HepG2 (cell line): ENCODE measurements at regions not wholly inside any gene's neighbourhood (a gene's known extent, or its start where the extent isn't known, plus 50 kb on each side); places are given as distances from the start of the nearest gene placed in this dataset.

Source experiments
- ATAC-seq: fragments of 200-7000 bp; cut with Tn5 transposase; 3 replicates; pipeline ENCODE4 v1.9.1; 2020; ENCODE audit warnings: mild to moderate bottlenecking, moderate library complexity
- BruUV-seq: library from RNA; stranded (reverse); fragments of 400-500 nt; replicated peaks from 2 replicates; lab custom pipeline; 2021; lab: Mats Ljungman, UMichigan
- CTCF ChIA-PET: fragments of 300-600 bp; formaldehyde crosslinking; extraction: SDS; loops from one replicate; lab custom pipeline; 2021; ENCODE audit warnings: low total read pairs, inconsistent platforms, low intra/inter-chr PET ratio; lab: Yijun Ruan, JAX
- POLR2A ChIA-PET: fragments of 350-600 bp; sonication (Branson Sonifier 250); formaldehyde crosslinking; loops from one replicate; lab custom pipeline; 2020; ENCODE audit warnings: antibody characterized with exemption, inconsistent platforms; lab: Yijun Ruan, JAX
- DNase-seq: peaks from one replicate; pipeline ENCODE4 v3.0.0-alpha.2; 2015; ENCODE audit warnings: low spot score
- FAIRE-seq: peaks from 3 replicates; lab custom pipeline; 2011; peaks lifted over from hg19 to GRCh38; lab: Jason Lieb, UNC
- H2AFZ ChIP-seq: one replicate; pipeline ENCODE4 v1.6.1; 2011; ENCODE audit warnings: low read length, inconsistent platforms
- H3K27ac ChIP-seq: fragments of 300-600 bp; 3 replicates; pipeline ENCODE4 v1.8.0; 2011; ENCODE audit warnings: mixed run types, mild to moderate bottlenecking, mixed read lengths, low read length, inconsistent platforms; ENCODE audit not compliant: insufficient read depth; ENCODE audit errors: extremely low read length
- H3K27me3 ChIP-seq, 2 experiments: fragments of 200-600 bp in 1 of 2; 2 replicates in 1 of 2; 3 replicates in 1 of 2; pipeline versions ENCODE4 v1.6.0 to v1.8.0; 2011; ENCODE audit warnings: low read length in 2 of 2, mild to moderate bottlenecking in 2 of 2, moderate library complexity in 2 of 2, inconsistent platforms in 1 of 2; ENCODE audit not compliant: insufficient read depth in 2 of 2, control insufficient read depth in 1 of 2
- H3K36me3 ChIP-seq, 2 experiments: fragments of 200-600 bp in 1 of 2; replicated peaks in 1 of 2; 2 replicates in 1 of 2; 3 replicates in 1 of 2; pipeline versions ENCODE4 v1.5.1 to v1.8.0; 2011; ENCODE audit warnings: low read length in 2 of 2, inconsistent platforms in 1 of 2; ENCODE audit not compliant: insufficient read depth in 2 of 2, control insufficient read depth in 1 of 2
- H3K4me1 ChIP-seq: 2 replicates; pipeline ENCODE4 v1.5.1; 2012; ENCODE audit warnings: low read length, inconsistent platforms; ENCODE audit not compliant: insufficient read depth
- H3K4me2 ChIP-seq: 2 replicates; pipeline ENCODE4 v1.6.0; 2011; ENCODE audit warnings: low read depth, low read length, inconsistent platforms
- H3K4me3 ChIP-seq, 3 experiments: fragments of 200-600 bp in 1 of 3; sonication (generic), shearing (Covaris generic) in 1 of 3; replicated peaks in 1 of 3; 2 replicates each; pipeline ENCODE4 v1.5.1; 2011 to 2016; ENCODE audit warnings: low read length in 3 of 3, inconsistent platforms in 2 of 3, low read depth in 2 of 3, mild to moderate bottlenecking in 2 of 3, control low read depth in 1 of 3, mixed read lengths in 1 of 3; ENCODE audit not compliant: insufficient read depth in 1 of 3
- H3K79me2 ChIP-seq: one replicate; pipeline ENCODE4 v1.6.1; 2011; ENCODE audit warnings: low read length, inconsistent platforms; ENCODE audit not compliant: insufficient read depth
- H3K9ac ChIP-seq: 2 replicates; pipeline ENCODE4 v1.6.0; 2011; ENCODE audit warnings: mild to moderate bottlenecking, low read depth, low read length, inconsistent platforms; ENCODE audit not compliant: insufficient read depth
- H3K9me3 ChIP-seq: 2 replicates; pipeline ENCODE4 v1.5.1; 2012; ENCODE audit warnings: mild to moderate bottlenecking, low read length
- H4K20me1 ChIP-seq: 2 replicates; pipeline ENCODE4 v1.6.0; 2011; ENCODE audit warnings: inconsistent platforms, mild to moderate bottlenecking, low read length, moderate library complexity; ENCODE audit not compliant: insufficient read depth
- ETS1 ChIP-seq: sonication (generic); formaldehyde crosslinking; IDR thresholded peaks from 2 replicates; pipeline ENCODE4 v1.4.0; 2020; ENCODE audit warnings: missing genetic modification reagents
- GTF3A ChIP-seq: sonication (generic); formaldehyde crosslinking; conservative IDR thresholded peaks from 2 replicates; pipeline ENCODE4 v1.4.0; 2020; ENCODE audit warnings: mild to moderate bottlenecking, missing genetic modification reagents
- ISX ChIP-seq: sonication (generic); formaldehyde crosslinking; conservative IDR thresholded peaks from 2 replicates; pipeline ENCODE4 v1.5.0; 2020; ENCODE audit warnings: missing genetic modification reagents
- NCOA2 ChIP-seq: sonication (generic); formaldehyde crosslinking; IDR thresholded peaks from 2 replicates; pipeline ENCODE4 v1.8.0; 2022; ENCODE audit warnings: inconsistent platforms
- YEATS2 ChIP-seq: sonication (generic); formaldehyde crosslinking; IDR thresholded peaks from 2 replicates; pipeline ENCODE4 v1.4.0; 2020; ENCODE audit warnings: missing genetic modification reagents, borderline replicate concordance
- YY1 ChIP-seq: IDR thresholded peaks from 2 replicates; pipeline ENCODE4 v1.6.1; 2011; ENCODE audit warnings: low read length, low read depth, moderate library complexity, mild to moderate bottlenecking; ENCODE audit not compliant: insufficient read depth, insufficient replicate concordance
- ZBTB44 ChIP-seq: sonication (generic); formaldehyde crosslinking; IDR thresholded peaks from 2 replicates; pipeline ENCODE4 v1.4.0; 2020; ENCODE audit warnings: missing genetic modification reagents
- ZFAT ChIP-seq: sonication (generic); formaldehyde crosslinking; conservative IDR thresholded peaks from 2 replicates; pipeline ENCODE4 v1.8.1; 2023; ENCODE audit warnings: missing genetic modification reagents, inconsistent platforms
- ZNF335 ChIP-seq: sonication (generic); formaldehyde crosslinking; IDR thresholded peaks from 2 replicates; pipeline ENCODE4 v1.4.0; 2020; ENCODE audit warnings: missing genetic modification reagents
- ZNF441 ChIP-seq: sonication (generic); formaldehyde crosslinking; IDR thresholded peaks from 2 replicates; pipeline ENCODE4 v1.7.0; 2021; ENCODE audit warnings: missing genetic modification reagents, borderline replicate concordance
- WGBS: methylation state at CpG from one replicate; pipeline ENCODE4 v1.1.6; 2017; ENCODE audit warnings: low lambda C conversion rate; 5-methylcytosine and 5-hydroxymethylcytosine counted together
- in situ Hi-C: cut with HindIII; loops from 2 replicates; pipeline ENCODE4 v1.10.0; 2017; ENCODE audit warnings: low pct_unique_long_range_greater_than_20kb; ENCODE audit not compliant: extremely low pct_ligation_motif_present
- intact Hi-C: fragments of 100-400 bp; cut with micrococcal nuclease; formaldehyde crosslinking; loops from one replicate; pipeline ENCODE4 v1.10.0; 2022; ENCODE audit not compliant: unreplicated experiment

DNA sequence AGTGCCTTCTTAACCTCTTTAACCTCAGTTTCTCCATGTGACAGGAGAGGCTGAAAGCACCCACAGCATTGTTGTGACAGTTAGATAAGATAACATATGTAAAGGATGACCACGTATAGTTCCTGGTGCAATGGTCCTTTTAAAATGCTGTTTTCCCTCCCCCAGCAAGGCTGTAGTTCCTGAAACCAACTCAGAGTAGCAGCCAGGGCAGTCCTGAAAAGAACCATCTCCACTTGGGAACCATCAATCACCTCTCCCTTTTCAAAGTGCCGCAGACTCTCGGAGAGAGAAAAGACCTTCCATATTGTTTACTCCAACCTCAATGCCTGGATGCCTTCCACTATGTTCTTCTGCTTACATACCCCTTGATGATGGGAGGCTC, 158.8 kb downstream of the DDX1 start:
- in situ Hi-C loops, result no loop called here
- 39% methylated on average over 3 of the region's 3 CpGs for WGBS
- no peak overlapping the region for H3K27ac ChIP-seq
- H3K4me2 ChIP-seq, result no peak overlapping the region
- intact Hi-C loops, result no loop called here
- no peaks in the 10 kb centered on the region for H3K4me1 ChIP-seq
- DNase-seq (no peak), ATAC-seq (no peak), FAIRE-seq (no peak)
- H3K9ac ChIP-seq, result no peak overlapping the region
- peaks cover 4 to 56% of the 10 kb centered on the region in 2 experiments; a peak in 4 of 5 replicates for H3K27me3 ChIP-seq
- no peak overlapping the region for H2AFZ ChIP-seq
- POLR2A ChIA-PET, result no interaction called here
- H3K79me2 ChIP-seq, result no peaks in the 10 kb centered on the region
- H3K4me3 ChIP-seq, result no peak overlapping the region
- no peaks in the 10 kb centered on the region for H3K36me3 ChIP-seq
- no peaks in the 10 kb centered on the region for H3K9me3 ChIP-seq
- TF ChIP-seq ISX (CRISPR knock-in tag), result no peak
- no peak for TF ChIP-seq ZFAT (CRISPR knock-in tag)
- TF ChIP-seq NCOA2 (CRISPR knock-in tag), result no peak
- TF ChIP-seq GTF3A (CRISPR knock-in tag), result no peak
- no peak for TF ChIP-seq YY1
- no peak for TF ChIP-seq ZBTB44 (CRISPR knock-in tag)
- no peak for TF ChIP-seq YEATS2
- TF ChIP-seq ZNF335 (CRISPR knock-in tag), result no peak
- no peak for TF ChIP-seq ZNF441 (CRISPR knock-in tag)
- TF ChIP-seq ETS1, result no peak
- no peaks in the 10 kb centered on the region for H4K20me1 ChIP-seq
- no TSS peak for BruUV-seq
- CTCF ChIA-PET, result interaction anchor here (0.9 kb wide), 1 partner anchor 113 kb away, joined by 3 read pairs; no protein-coding TSS in a partner anchor
